ENCODE measurements at regions not wholly inside any gene's neighbourhood (a gene's known extent, or its start where the extent isn't known, plus 50 kb on each side); places are given as distances from the start of the nearest gene placed in this dataset.

GRCh38 chr6:122122686-122123085 is 276.8 kb upstream of the HSF2 start:
- no peak for DNase-seq (ENCODE audit: low spot score)

- no peak for DNase-seq (ENCODE audit: low spot score)
These were observed 274.5 kb upstream of the HSF2 start for GRCh38 chr6:122124908-122125307.

- no peak for DNase-seq (ENCODE audit: low spot score)
These were observed 272.6 kb upstream of the HSF2 start for GRCh38 chr6:122126894-122127293.

- DNase-seq (ENCODE audit: low spot score) = no peak
These were observed 271.0 kb upstream of the HSF2 start for GRCh38 chr6:122128445-122128844.

- no peak for DNase-seq (ENCODE audit: low spot score)
These were observed 270.0 kb upstream of the HSF2 start for GRCh38 chr6:122129313-122130025.

GRCh38 chr6:122130026-122130348 is 269.5 kb upstream of the HSF2 start:
- DNase-seq (ENCODE audit: low spot score) = no peak

GRCh38 chr6:122130518-122130917 is 268.9 kb upstream of the HSF2 start:
- no peak for DNase-seq (ENCODE audit: low spot score)

- DNase-seq (ENCODE audit: low spot score) = no peak
These were observed 263.1 kb upstream of the HSF2 start for GRCh38 chr6:122136386-122136785.

- DNase-seq (ENCODE audit: low spot score) = no peak
These were observed 259.4 kb upstream of the HSF2 start for GRCh38 chr6:122140031-122140430.

GRCh38 chr6:122141246-122141645 is 258.2 kb upstream of the HSF2 start:
- no peak for DNase-seq (ENCODE audit: low spot score)

GRCh38 chr6:122143813-122144601 is 255.4 kb upstream of the HSF2 start:
- DNase-seq (ENCODE audit: low spot score) = no peak

GRCh38 chr6:122145246-122145645 is 254.2 kb upstream of the HSF2 start:
- no peak for DNase-seq (ENCODE audit: low spot score)

- no peak for DNase-seq (ENCODE audit: low spot score)
These were observed 253.7 kb upstream of the HSF2 start for GRCh38 chr6:122145741-122146240.

- DNase-seq (ENCODE audit: low spot score) = no peak
These were observed 252.2 kb upstream of the HSF2 start for GRCh38 chr6:122147291-122147690.

GRCh38 chr6:122151066-122151465 is 248.4 kb upstream of the HSF2 start:
- DNase-seq (ENCODE audit: low spot score) = no peak

- no peak for DNase-seq (ENCODE audit: low spot score)
These were observed 247.7 kb upstream of the HSF2 start for GRCh38 chr6:122151763-122152162.

- DNase-seq (ENCODE audit: low spot score) = no peak
These were observed 245.9 kb upstream of the HSF2 start for GRCh38 chr6:122153557-122153956.

GRCh38 chr6:122154155-122154554 is 245.3 kb upstream of the HSF2 start:
- no peak for DNase-seq (ENCODE audit: low spot score)

- DNase-seq (ENCODE audit: low spot score) = no peak
These were observed 244.4 kb upstream of the HSF2 start for GRCh38 chr6:122154912-122155575.

- no peak for DNase-seq (ENCODE audit: low spot score)
These were observed 238.3 kb upstream of the HSF2 start for GRCh38 chr6:122161136-122161535.

- no peak for DNase-seq (ENCODE audit: low spot score)
These were observed 234.4 kb upstream of the HSF2 start for GRCh38 chr6:122165014-122165413.

- DNase-seq (ENCODE audit: low spot score) = no peak
These were observed 229.2 kb upstream of the HSF2 start for GRCh38 chr6:122170274-122170673.

- DNase-seq (ENCODE audit: low spot score) = no peak
These were observed 220.5 kb upstream of the HSF2 start for GRCh38 chr6:122178988-122179387.
